ENCODE measurements at regions not wholly inside any gene's neighbourhood (a gene's known extent, or its start where the extent isn't known, plus 50 kb on each side); places are given as distances from the start of the nearest gene placed in this dataset.
"Not testable (repeated sequence)": the region's sequence is repeated elsewhere in the genome, so short reads cannot be mapped to it uniquely, and the experiment has no call there.

DNA sequence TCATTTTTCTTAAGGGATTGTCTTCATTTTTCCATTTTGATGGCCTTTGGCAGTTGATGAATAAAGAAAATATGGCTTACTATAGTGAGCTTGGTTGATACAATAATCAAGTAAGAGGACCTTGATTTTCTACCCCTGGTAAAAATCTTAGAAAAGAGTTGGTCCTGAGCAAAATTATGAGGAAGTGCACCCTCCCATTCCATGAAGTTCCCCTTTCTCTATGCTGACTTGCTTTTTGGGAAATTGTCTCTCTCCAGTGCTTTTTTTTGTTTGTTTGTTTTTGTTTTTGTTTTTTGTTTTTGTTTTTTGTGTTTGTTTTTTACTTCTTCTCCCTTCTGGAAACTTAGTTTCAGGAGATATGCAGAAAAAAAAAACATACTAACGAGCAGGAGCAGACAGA lies 449.2 kb upstream of the ACTBL2 start:
- 80 to 84% methylated on average over 1 of the region's 1 CpG for WGBS, 2 donors
- H3K4me3 ChIP-seq (ENCODE audit: low read depth, poor library complexity, severe bottlenecking) = no peak overlapping the region
- intact Hi-C loops (cut with DNase I; ENCODE audit: low total_unique reads) = no loop called here
- no peak for DNase-seq (ENCODE audit: low spot score in 2 of 2)
- TF ChIP-seq CTCF (IDR thresholded peaks at IDR 0.05) = no peak
- TF ChIP-seq POLR2A (IDR thresholded peaks at IDR 0.05) = no peak

GRCh38 chr5:57931352-57931751 lies 448.7 kb upstream of the ACTBL2 start:
- TF ChIP-seq POLR2A (IDR thresholded peaks at IDR 0.05) (no peak), CTCF (IDR thresholded peaks at IDR 0.05) (no peak)
- intact Hi-C loops (cut with DNase I; ENCODE audit: low total_unique reads) = no loop called here
- H3K4me3 ChIP-seq (ENCODE audit: low read depth, poor library complexity, severe bottlenecking) = no peak overlapping the region
- DNase-seq (ENCODE audit: low spot score in 2 of 2) = no peak

DNA sequence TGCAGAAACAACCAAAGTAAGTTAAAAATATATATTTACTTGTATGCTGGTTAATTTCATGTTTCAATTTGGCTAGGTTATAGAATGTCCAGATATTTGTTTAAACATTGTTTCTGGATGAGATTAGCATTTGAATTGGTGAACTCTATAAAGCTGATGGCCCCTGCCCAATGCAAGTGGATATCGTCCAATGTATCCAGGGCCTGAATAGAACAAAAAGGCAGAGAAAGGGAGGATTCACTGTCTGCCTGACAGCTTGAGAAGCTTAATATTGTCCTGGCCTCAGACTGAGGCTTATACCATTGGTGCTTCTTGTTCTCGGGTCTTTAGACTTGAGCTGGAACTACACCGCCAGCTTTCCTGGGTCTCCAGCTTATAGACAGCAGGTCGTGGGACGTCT lies 446.7 kb upstream of the ACTBL2 start:
- TF ChIP-seq POLR2A (IDR thresholded peaks at IDR 0.05) (no peak), CTCF (IDR thresholded peaks at IDR 0.05) (no peak)
- no peak for DNase-seq (ENCODE audit: low spot score in 2 of 2)
- 82 to 95% methylated on average over 5 of the region's 5 CpGs for WGBS, 2 donors
- H3K4me3 ChIP-seq (ENCODE audit: low read depth, poor library complexity, severe bottlenecking) = no peak overlapping the region
- intact Hi-C loops (cut with DNase I; ENCODE audit: low total_unique reads) = no loop called here

DNA sequence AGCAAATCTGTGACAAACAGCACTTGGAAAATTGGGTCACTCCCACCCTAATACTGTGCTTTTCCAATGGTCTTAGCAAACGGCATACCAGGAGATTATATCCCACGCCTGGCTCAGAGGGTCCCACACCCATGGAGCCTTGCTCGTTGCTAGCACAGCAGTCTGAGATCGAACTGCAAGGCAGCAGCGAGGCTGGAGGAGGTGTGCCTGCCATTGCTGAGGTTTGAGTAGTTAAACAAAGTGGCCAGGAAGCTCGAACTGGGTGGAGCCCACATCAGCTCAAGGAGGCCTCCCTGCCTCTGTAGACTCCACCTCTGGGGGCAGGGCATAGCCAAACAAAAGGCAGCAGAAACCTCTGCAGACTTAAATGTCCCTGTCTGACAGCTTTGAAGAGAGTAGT lies 440.5 kb upstream of the ACTBL2 start:
- H3K4me3 ChIP-seq (ENCODE audit: low read depth, poor library complexity, severe bottlenecking); DNase-seq (ENCODE audit: low spot score in 2 of 2); intact Hi-C loops (cut with DNase I; ENCODE audit: low total_unique reads): not testable (repeated sequence)
- 75 to 93% methylated on average over 6 of the region's 6 CpGs for WGBS, 2 donors

GRCh38 chr5:57917004-57917403 lies 434.4 kb upstream of the ACTBL2 start:
- intact Hi-C loops (cut with DNase I; ENCODE audit: low total_unique reads) = no loop called here
- WGBS, 2 donors = 42 to 49% methylated on average over 2 of the region's 2 CpGs
- TF ChIP-seq POLR2A (IDR thresholded peaks at IDR 0.05) (no peak), CTCF (IDR thresholded peaks at IDR 0.05) (no peak)
- DNase-seq (ENCODE audit: low spot score in 2 of 2) = no peak
- H3K4me3 ChIP-seq (ENCODE audit: low read depth, poor library complexity, severe bottlenecking) = no peak overlapping the region

DNA sequence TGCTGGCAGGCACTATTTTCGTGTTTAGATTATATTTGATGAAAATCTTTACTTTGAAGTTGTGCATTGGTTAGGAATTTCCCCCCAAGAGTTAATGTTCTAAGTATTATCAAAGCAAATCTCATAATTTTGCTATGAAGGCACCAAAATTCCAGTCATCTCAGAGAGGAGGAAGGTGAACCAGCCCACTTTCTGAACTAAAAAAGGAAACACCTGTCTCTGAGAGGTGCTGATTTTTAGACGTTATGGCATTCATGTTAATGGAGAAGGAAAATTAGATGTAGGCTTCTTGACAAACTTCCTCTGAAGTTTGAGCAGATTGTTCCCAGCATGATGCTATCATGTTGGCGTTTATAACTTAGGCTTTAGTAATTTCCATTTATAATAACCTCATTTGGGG lies 432.9 kb upstream of the ACTBL2 start:
- no peak for DNase-seq (ENCODE audit: low spot score in 2 of 2)
- intact Hi-C loops (cut with DNase I; ENCODE audit: low total_unique reads) = no loop called here
- WGBS, 2 donors = 35 to 37% methylated on average over 3 of the region's 3 CpGs
- no peak for TF ChIP-seq POLR2A (IDR thresholded peaks at IDR 0.05)
- H3K4me3 ChIP-seq (ENCODE audit: low read depth, poor library complexity, severe bottlenecking) = no peak overlapping the region

DNA sequence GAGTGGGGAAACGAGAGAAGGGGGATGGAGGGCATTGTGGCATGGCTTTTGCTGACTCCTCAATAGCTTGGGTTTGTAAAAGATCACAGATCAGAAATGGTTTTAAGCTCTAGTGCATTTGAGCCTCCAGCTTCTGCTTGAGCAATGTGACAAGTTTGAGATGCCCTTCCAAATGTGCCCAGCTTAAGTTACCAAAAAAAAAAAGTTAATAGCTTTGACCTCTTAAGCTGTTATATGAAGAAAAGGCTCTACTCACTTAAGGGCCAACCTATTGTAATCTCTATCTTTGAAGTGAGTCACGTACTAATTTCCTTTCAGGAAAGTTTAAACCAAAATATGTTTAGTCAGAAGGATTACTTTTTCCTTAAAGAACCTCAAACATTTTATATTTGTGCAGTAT lies 428.8 kb upstream of the ACTBL2 start:
- H3K4me3 ChIP-seq (ENCODE audit: low read depth, poor library complexity, severe bottlenecking) = no peak overlapping the region
- intact Hi-C loops (cut with DNase I; ENCODE audit: low total_unique reads) = no loop called here
- no peak for DNase-seq (ENCODE audit: low spot score in 2 of 2)
- 65 to 71% methylated on average over 2 of the region's 2 CpGs for WGBS, 2 donors
- TF ChIP-seq CTCF (IDR thresholded peaks at IDR 0.05) (no peak), POLR2A (IDR thresholded peaks at IDR 0.05) (no peak)

Measured in lower leg skin (tissue), 4 donors.